HG02938 (cell line): ENCODE measurements at regions not wholly inside any gene's neighbourhood (a gene's known extent, or its start where the extent isn't known, plus 50 kb on each side); places are given as distances from the start of the nearest gene placed in this dataset.
"Not testable (repeated sequence)": the region's sequence is repeated elsewhere in the genome, so short reads cannot be mapped to it uniquely, and the experiment has no call there.

Experiments
- ATAC-seq: cut with Tn5 transposase; IDR thresholded peaks from one replicate; pipeline ENCODE4 v1.9.1; 2021; ENCODE audit warnings: mild to moderate bottlenecking, moderate library complexity; ENCODE audit not compliant: unreplicated experiment

GRCh38 chr6:145074805-145075204 is 660.5 kb downstream of the EPM2A start:
- ATAC-seq: no peak

GRCh38 chr6:145075425-145075824 is 659.9 kb downstream of the EPM2A start:
- ATAC-seq: no peak

GRCh38 chr6:145076115-145076841 is 659.0 kb downstream of the EPM2A start:
- no peak for ATAC-seq

GRCh38 chr6:145077382-145077781 is 657.9 kb downstream of the EPM2A start:
- no peak for ATAC-seq

GRCh38 chr6:145080651-145081050 is 654.7 kb downstream of the EPM2A start:
- no peak for ATAC-seq

GRCh38 chr6:145081677-145082076 is 653.6 kb downstream of the EPM2A start:
- no peak for ATAC-seq

- no peak for ATAC-seq
Observed at GRCh38 chr6:145082359-145082758, 653.0 kb downstream of the EPM2A start.

GRCh38 chr6:145086197-145086596 is 649.1 kb downstream of the EPM2A start:
- no peak for ATAC-seq

- peak; percentile 58 for ATAC-seq
Observed at GRCh38 chr6:145087034-145087433, 648.3 kb downstream of the EPM2A start.

GRCh38 chr6:145090801-145091585 is 644.3 kb downstream of the EPM2A start:
- ATAC-seq: no peak

- no peak for ATAC-seq
Observed at GRCh38 chr6:145091586-145092142, 643.7 kb downstream of the EPM2A start.

- no peak for ATAC-seq
Observed at GRCh38 chr6:145092554-145092953, 642.8 kb downstream of the EPM2A start.

- ATAC-seq: no peak
Observed at GRCh38 chr6:145093226-145093625, 642.1 kb downstream of the EPM2A start.

- no peak for ATAC-seq
Observed at GRCh38 chr6:145096846-145097245, 638.5 kb downstream of the EPM2A start.

GRCh38 chr6:145098127-145098526 is 637.2 kb downstream of the EPM2A start:
- ATAC-seq: not testable (repeated sequence)

- ATAC-seq: no peak
Observed at GRCh38 chr6:145099713-145100112, 635.6 kb downstream of the EPM2A start.

- no peak for ATAC-seq
Observed at GRCh38 chr6:145110109-145110508, 625.2 kb downstream of the EPM2A start.

- ATAC-seq: not testable (repeated sequence)
Observed at GRCh38 chr6:145111407-145111806, 623.9 kb downstream of the EPM2A start.

- ATAC-seq: no peak
Observed at GRCh38 chr6:145112711-145113148, 622.6 kb downstream of the EPM2A start.

GRCh38 chr6:145115638-145116037 is 619.7 kb downstream of the EPM2A start:
- no peak for ATAC-seq

GRCh38 chr6:145116591-145117178 is 618.6 kb downstream of the EPM2A start:
- no peak for ATAC-seq
